Urinary bladder (tissue), 3 donors: ENCODE measurements at regions not wholly inside any gene's neighbourhood (a gene's known extent, or its start where the extent isn't known, plus 50 kb on each side); places are given as distances from the start of the nearest gene placed in this dataset.

Experiments
- DNase-seq: peaks from one replicate; pipeline ENCODE4 v3.0.0-alpha.2; 2015; ENCODE audit errors: extremely low spot score
- H3K27ac ChIP-seq: one replicate; pipeline ENCODE4 v1.5.1; 2013; ENCODE audit warnings: low read depth, mild to moderate bottlenecking, moderate library complexity
- H3K36me3 ChIP-seq: one replicate; pipeline ENCODE4 v1.6.1; 2013; ENCODE audit warnings: mild to moderate bottlenecking, moderate library complexity; ENCODE audit not compliant: insufficient read depth
- H3K4me1 ChIP-seq: one replicate; pipeline ENCODE4 v1.6.1; 2013; ENCODE audit warnings: mild to moderate bottlenecking, moderate library complexity; ENCODE audit not compliant: insufficient read depth
- H3K4me3 ChIP-seq: one replicate; pipeline ENCODE4 v1.5.1; 2013; ENCODE audit warnings: low read depth, low read length
- WGBS: extraction: QIAGEN DNeasy Blood & Tissue Kit; methylation state at CpG from one replicate; pipeline ENCODE4 v1.1.7; 2013; 5-methylcytosine and 5-hydroxymethylcytosine counted together
- donor health status: healthy with polysubstance abuse.
- donor health status: healthy.

GRCh38 chr1:232435729-232436128 is 194.2 kb downstream of the SIPA1L2 start:
- 18% methylated on average over 3 of the region's 3 CpGs for WGBS
- Histone ChIP-seq H3K27ac (no peak overlapping the region), H3K4me1 (no peaks in the 10 kb centered on the region), H3K4me3 (no peak overlapping the region), H3K36me3 (peaks cover 3% of the 10 kb centered on the region)
- peak; percentile 35 for DNase-seq

GRCh38 chr1:232432313-232432712 is 197.6 kb downstream of the SIPA1L2 start:
- 66% methylated on average over 8 of the region's 8 CpGs for WGBS
- no peaks in the 10 kb centered on the region for H3K4me1 ChIP-seq
- no peak overlapping the region for H3K27ac ChIP-seq
- H3K36me3 ChIP-seq: peaks cover 3% of the 10 kb centered on the region
- no peak for DNase-seq
- no peak overlapping the region for H3K4me3 ChIP-seq

- Histone ChIP-seq H3K36me3 (peaks cover 3% of the 10 kb centered on the region), H3K4me3 (no peak overlapping the region), H3K4me1 (no peaks in the 10 kb centered on the region), H3K27ac (no peak overlapping the region)
- DNase-seq: no peak
- 87% methylated on average over 4 of the region's 4 CpGs for WGBS
Measured at GRCh38 chr1:232431748-232432147, 198.2 kb downstream of the SIPA1L2 start.

- Histone ChIP-seq H3K36me3 (peaks cover 3% of the 10 kb centered on the region), H3K27ac (no peak overlapping the region), H3K4me1 (no peaks in the 10 kb centered on the region), H3K4me3 (no peak overlapping the region)
- no peak for DNase-seq
- WGBS: 94% methylated on average over 6 of the region's 6 CpGs
Measured at GRCh38 chr1:232431326-232431725, 198.6 kb downstream of the SIPA1L2 start.

GRCh38 chr1:232430467-232430866 is 199.5 kb downstream of the SIPA1L2 start:
- H3K36me3 ChIP-seq: peaks cover 3% of the 10 kb centered on the region
- H3K4me3 ChIP-seq: no peak overlapping the region
- no peaks in the 10 kb centered on the region for H3K4me1 ChIP-seq
- no peak overlapping the region for H3K27ac ChIP-seq
- DNase-seq: no peak
- WGBS: 94% methylated on average over 6 of the region's 6 CpGs

- no peaks in the 10 kb centered on the region for H3K4me1 ChIP-seq
- no peaks in the 10 kb centered on the region for H3K36me3 ChIP-seq
- DNase-seq: no peak
- no peak overlapping the region for H3K4me3 ChIP-seq
- WGBS: 79% methylated on average over 13 of the region's 13 CpGs
- H3K27ac ChIP-seq: no peak overlapping the region
Measured at GRCh38 chr1:232428786-232429530, 201.0 kb downstream of the SIPA1L2 start.

- no peak for DNase-seq
- no peaks in the 10 kb centered on the region for H3K4me1 ChIP-seq
- 56% methylated on average over 3 of the region's 3 CpGs for WGBS
- H3K36me3 ChIP-seq: no peaks in the 10 kb centered on the region
- no peak overlapping the region for H3K4me3 ChIP-seq
- no peak overlapping the region for H3K27ac ChIP-seq
Measured at GRCh38 chr1:232428036-232428645, 201.8 kb downstream of the SIPA1L2 start.

GRCh38 chr1:232426801-232427200 is 203.1 kb downstream of the SIPA1L2 start:
- Histone ChIP-seq H3K27ac (no peak overlapping the region), H3K4me1 (no peaks in the 10 kb centered on the region), H3K4me3 (no peak overlapping the region), H3K36me3 (no peaks in the 10 kb centered on the region)
- no peak for DNase-seq

GRCh38 chr1:232425421-232425820 is 204.5 kb downstream of the SIPA1L2 start:
- WGBS: 94% methylated on average over 15 of the region's 15 CpGs
- no peak for DNase-seq
- Histone ChIP-seq H3K4me3 (no peak overlapping the region), H3K4me1 (no peaks in the 10 kb centered on the region), H3K27ac (no peak overlapping the region), H3K36me3 (no peaks in the 10 kb centered on the region)

- Histone ChIP-seq H3K36me3 (no peaks in the 10 kb centered on the region), H3K4me1 (no peaks in the 10 kb centered on the region), H3K4me3 (no peak overlapping the region), H3K27ac (no peak overlapping the region)
- WGBS: 86% methylated on average over 3 of the region's 3 CpGs
- no peak for DNase-seq
Measured at GRCh38 chr1:232423591-232423990, 206.3 kb downstream of the SIPA1L2 start.

- Histone ChIP-seq H3K4me1 (no peaks in the 10 kb centered on the region), H3K4me3 (no peak overlapping the region), H3K36me3 (no peaks in the 10 kb centered on the region), H3K27ac (no peak overlapping the region)
- WGBS: 91% methylated on average over 8 of the region's 8 CpGs
- no peak for DNase-seq
Measured at GRCh38 chr1:232422898-232423297, 207.0 kb downstream of the SIPA1L2 start.

GRCh38 chr1:232422098-232422497 is 207.8 kb downstream of the SIPA1L2 start:
- Histone ChIP-seq H3K4me3 (no peak overlapping the region), H3K4me1 (no peaks in the 10 kb centered on the region), H3K36me3 (no peaks in the 10 kb centered on the region), H3K27ac (no peak overlapping the region)
- DNase-seq: no peak

- Histone ChIP-seq H3K4me3 (no peak overlapping the region), H3K36me3 (no peaks in the 10 kb centered on the region), H3K4me1 (no peaks in the 10 kb centered on the region), H3K27ac (no peak overlapping the region)
- 88% methylated on average over 9 of the region's 9 CpGs for WGBS
- DNase-seq: no peak
Measured at GRCh38 chr1:232421143-232421796, 208.7 kb downstream of the SIPA1L2 start.

GRCh38 chr1:232417636-232418248 is 212.2 kb downstream of the SIPA1L2 start:
- H3K4me1 ChIP-seq: no peaks in the 10 kb centered on the region
- H3K27ac ChIP-seq: no peak overlapping the region
- H3K4me3 ChIP-seq: no peak overlapping the region
- 87% methylated on average over 10 of the region's 10 CpGs for WGBS
- no peak for DNase-seq
- no peaks in the 10 kb centered on the region for H3K36me3 ChIP-seq
